ENCODE measurements at regions not wholly inside any gene's neighbourhood (a gene's known extent, or its start where the extent isn't known, plus 50 kb on each side); places are given as distances from the start of the nearest gene placed in this dataset.

- no peak for DNase-seq
Observed at GRCh38 chr1:62989497-62989896, 205.6 kb downstream of the ATG4C start.

GRCh38 chr1:62991152-62991551 lies 207.2 kb downstream of the ATG4C start:
- no peak for DNase-seq

GRCh38 chr1:62993844-62994243 lies 209.9 kb downstream of the ATG4C start:
- no peak for DNase-seq

GRCh38 chr1:62995173-62995572 lies 211.2 kb downstream of the ATG4C start:
- DNase-seq, result no peak

GRCh38 chr1:62997884-62998283 lies 214.0 kb downstream of the ATG4C start:
- no peak for DNase-seq

GRCh38 chr1:62998845-62999649 lies 215.1 kb downstream of the ATG4C start:
- no peak for DNase-seq

GRCh38 chr1:63000508-63000907 lies 216.6 kb downstream of the ATG4C start:
- DNase-seq, result no peak

- DNase-seq, result no peak
Observed at GRCh38 chr1:63004868-63005267, 220.9 kb downstream of the ATG4C start.

- no peak for DNase-seq
Observed at GRCh38 chr1:63005812-63006211, 221.9 kb downstream of the ATG4C start.

GRCh38 chr1:63009421-63009820 lies 225.5 kb downstream of the ATG4C start:
- DNase-seq, result no peak

- DNase-seq, result no peak
Observed at GRCh38 chr1:63010913-63011660, 227.2 kb downstream of the ATG4C start.

- no peak for DNase-seq
Observed at GRCh38 chr1:63012339-63012738, 228.4 kb downstream of the ATG4C start.

- no peak for DNase-seq
Observed at GRCh38 chr1:63014267-63014666, 230.3 kb downstream of the ATG4C start.

GRCh38 chr1:63022319-63022718 lies 238.4 kb downstream of the ATG4C start:
- no peak for DNase-seq

- no peak for DNase-seq
Observed at GRCh38 chr1:63023171-63023570, 239.2 kb downstream of the ATG4C start.

- DNase-seq, result no peak
Observed at GRCh38 chr1:63023637-63024036, 239.7 kb downstream of the ATG4C start.

- no peak for DNase-seq
Observed at GRCh38 chr1:63024132-63024531, 240.2 kb downstream of the ATG4C start.

GRCh38 chr1:63027176-63027575 lies 243.2 kb downstream of the ATG4C start:
- DNase-seq, result no peak

- DNase-seq, result no peak
Observed at GRCh38 chr1:63032171-63032570, 248.2 kb downstream of the ATG4C start.

- no peak for DNase-seq
Observed at GRCh38 chr1:63033211-63033610, 249.3 kb downstream of the ATG4C start.

- DNase-seq, result no peak
Observed at GRCh38 chr1:63034256-63034655, 250.3 kb downstream of the ATG4C start.

GRCh38 chr1:63038586-63038985 lies 254.7 kb downstream of the ATG4C start:
- DNase-seq, result no peak

GRCh38 chr1:63041660-63042059 lies 257.7 kb downstream of the ATG4C start:
- no peak for DNase-seq

GRCh38 chr1:63042278-63042677 lies 258.3 kb downstream of the ATG4C start:
- DNase-seq, result peak; percentile 16
